ENCODE measurements at regions not wholly inside any gene's neighbourhood (a gene's known extent, or its start where the extent isn't known, plus 50 kb on each side); places are given as distances from the start of the nearest gene placed in this dataset.

- DNase-seq (ENCODE audit: low read depth in 2 of 2), result no peak
Observed at GRCh38 chr13:27367570-27367969, 56.8 kb upstream of the GTF3A start.

- DNase-seq (ENCODE audit: low read depth in 2 of 2), result no peak
Observed at GRCh38 chr13:27370305-27370872, 54.0 kb upstream of the GTF3A start.

GRCh38 chr13:27371932-27372331 is 52.5 kb upstream of the GTF3A start:
- DNase-seq (ENCODE audit: low read depth in 2 of 2), result no peak

GRCh38 chr13:27372896-27373295 is 51.5 kb upstream of the GTF3A start:
- DNase-seq (ENCODE audit: low read depth in 2 of 2), result no peak

- no peak for DNase-seq (ENCODE audit: low read depth in 2 of 2)
Observed at GRCh38 chr13:27374126-27374613, 50.2 kb upstream of the GTF3A start.
